HG03432 (cell line): ENCODE measurements at regions not wholly inside any gene's neighbourhood (a gene's known extent, or its start where the extent isn't known, plus 50 kb on each side); places are given as distances from the start of the nearest gene placed in this dataset.
"Not testable (repeated sequence)": the region's sequence is repeated elsewhere in the genome, so short reads cannot be mapped to it uniquely, and the experiment has no call there.

Experiments used
- ATAC-seq: cut with Tn5 transposase; IDR thresholded peaks from one replicate; pipeline ENCODE4 v1.9.1; 2021; ENCODE audit warnings: mild to moderate bottlenecking, moderate library complexity; ENCODE audit not compliant: unreplicated experiment

DNA sequence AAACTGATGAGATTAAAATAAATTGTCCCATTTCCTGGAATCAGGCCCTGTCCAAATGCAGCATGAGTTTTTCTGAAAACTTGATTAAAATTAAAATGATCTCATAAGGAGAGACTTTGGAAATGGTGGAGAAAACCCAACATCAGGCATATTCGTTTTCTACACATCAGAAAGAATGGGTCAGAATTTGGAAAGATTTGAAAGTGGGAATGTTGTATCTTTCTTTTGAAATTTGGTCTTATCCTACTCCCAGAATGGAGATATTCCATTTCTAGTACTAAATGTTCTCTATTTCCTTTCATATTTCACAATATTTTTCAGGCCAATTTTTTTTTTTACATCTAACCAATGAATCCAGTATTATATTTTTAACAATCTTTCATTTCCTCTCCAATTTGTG, 223.9 kb upstream of the RXFP2 start:
- no peak for ATAC-seq

DNA sequence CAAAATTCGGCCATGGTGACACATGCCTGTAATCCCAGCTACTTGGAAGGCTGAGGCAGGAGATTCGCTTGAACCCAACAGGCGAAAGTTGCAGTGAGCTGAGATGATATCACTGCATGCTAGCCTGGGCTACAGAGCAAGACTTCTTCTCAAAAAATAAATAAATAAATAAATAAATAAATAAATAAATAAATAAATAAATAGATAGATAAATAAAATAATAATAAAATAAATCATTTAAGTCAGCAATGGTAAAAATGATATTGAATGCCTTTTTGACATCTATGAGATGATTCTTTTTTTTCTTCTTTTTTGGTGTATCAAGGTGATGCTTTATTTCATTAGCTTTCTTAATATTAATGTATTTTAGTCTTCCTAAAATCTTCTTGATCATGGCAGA, 221.7 kb upstream of the RXFP2 start:
- no peak for ATAC-seq

DNA sequence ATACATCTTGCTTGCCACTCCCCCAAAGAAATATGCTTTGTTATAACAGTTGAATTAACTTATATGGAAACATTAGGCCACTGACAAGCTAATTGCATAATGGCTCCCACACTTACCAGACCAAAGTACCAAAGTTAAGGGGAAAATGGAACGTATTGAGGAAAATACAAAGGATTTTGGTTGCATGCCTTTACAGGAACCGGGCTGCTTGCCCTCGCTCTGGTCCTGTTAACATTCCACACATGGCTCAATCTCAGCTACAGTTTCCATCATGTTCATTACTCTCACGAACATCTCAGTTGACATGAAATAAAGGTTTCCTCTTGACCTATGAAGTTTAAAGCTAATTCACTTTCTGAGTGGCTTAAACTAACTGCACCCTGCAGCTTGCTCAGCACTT, 220.7 kb upstream of the RXFP2 start:
- no peak for ATAC-seq

DNA sequence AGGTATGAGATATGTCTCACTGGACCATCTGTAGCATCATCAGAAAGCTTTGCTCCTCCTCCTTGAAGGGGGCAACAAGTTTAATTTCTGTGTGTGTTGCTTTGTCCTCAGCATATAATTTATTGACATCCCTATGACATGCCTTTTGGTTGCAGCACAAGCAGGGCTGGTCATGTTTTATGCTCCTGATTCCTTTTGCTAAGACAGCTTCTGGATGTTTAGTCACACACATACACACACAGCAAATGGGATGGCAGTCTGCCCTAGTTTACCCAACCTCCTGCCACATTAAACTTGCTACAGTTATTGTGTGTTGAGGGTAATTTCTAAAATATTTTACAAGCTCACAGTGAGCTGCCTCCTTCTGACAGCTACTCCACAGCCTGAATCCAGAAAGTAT, 217.9 kb upstream of the RXFP2 start:
- ATAC-seq: no peak

DNA sequence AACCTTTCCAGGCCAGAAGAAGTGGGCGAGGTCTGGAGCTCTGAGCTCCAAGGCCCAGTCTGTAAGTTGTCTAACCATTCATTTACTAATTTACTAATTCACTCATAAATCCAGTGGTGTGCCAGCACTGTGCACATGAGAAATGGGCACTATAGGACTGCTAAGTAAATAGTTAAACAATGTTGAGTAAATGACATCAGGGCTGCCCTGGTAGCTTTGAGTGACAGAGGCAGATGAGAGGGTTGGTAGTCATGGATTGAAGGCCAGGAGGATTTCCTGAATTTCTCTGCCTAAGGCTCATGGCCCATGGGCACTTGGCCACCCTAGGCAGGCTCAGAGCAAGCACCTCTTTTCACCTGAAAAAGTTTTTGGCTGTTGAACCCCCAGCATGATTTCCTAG, 216.9 kb upstream of the RXFP2 start:
- ATAC-seq: no peak

DNA sequence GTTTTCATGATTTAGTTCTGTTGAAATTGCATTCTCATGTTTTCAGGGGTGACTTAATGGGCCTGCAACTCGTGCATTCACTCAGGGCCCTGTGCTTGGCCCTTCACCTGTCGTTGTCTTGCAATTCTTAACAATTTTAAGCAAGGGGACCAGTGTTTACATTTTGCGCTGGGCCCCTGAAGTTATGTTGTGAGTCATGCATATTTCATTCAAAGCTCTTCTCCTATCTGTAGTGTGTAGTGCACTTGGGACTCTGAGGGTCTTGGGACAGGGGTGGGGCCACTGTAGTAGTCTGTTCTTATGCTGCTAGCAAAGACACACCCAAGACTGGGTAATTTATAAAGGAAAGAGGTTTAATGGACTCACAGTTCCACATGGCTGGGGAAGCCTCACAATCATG, 211.2 kb upstream of the RXFP2 start:
- no peak for ATAC-seq

DNA sequence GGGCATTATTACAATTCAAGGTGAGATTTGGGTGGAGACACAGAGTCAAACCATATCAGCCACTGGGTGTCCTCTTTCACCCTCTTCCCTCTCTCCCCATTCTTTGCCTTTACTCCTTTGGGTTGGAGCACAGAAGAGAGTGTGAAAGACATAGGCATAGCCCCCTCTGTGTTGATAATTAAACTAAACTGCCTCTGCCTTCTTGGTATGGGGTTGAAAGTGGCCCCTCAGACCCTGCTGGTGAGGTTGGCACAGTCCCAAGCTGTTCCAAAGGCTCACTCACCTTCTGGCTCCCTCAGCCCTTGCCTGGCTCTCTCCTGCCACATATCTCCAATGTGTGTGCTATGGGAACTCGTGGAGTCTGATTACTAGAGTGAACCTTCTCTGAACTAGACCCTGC, 210.6 kb upstream of the RXFP2 start:
- no peak for ATAC-seq

DNA sequence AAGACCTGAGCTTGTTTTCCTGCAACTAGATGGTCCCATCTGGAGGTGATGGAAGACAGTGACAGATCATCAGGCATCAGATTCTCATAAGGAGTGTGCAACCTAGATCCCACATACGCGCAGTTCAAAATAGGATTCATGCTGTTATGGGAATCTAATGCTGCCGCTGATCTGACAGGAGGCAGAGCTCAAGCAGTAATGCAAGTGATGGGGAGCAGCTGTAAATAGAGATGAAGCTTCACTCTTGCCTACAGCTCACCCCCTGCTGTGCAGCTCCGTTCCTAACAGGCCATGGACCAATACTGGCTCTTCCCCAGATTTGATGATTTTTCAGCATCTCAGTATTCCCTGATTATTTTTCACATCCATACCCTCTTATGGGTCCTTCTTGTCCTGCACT, 208.4 kb upstream of the RXFP2 start:
- ATAC-seq: no peak

DNA sequence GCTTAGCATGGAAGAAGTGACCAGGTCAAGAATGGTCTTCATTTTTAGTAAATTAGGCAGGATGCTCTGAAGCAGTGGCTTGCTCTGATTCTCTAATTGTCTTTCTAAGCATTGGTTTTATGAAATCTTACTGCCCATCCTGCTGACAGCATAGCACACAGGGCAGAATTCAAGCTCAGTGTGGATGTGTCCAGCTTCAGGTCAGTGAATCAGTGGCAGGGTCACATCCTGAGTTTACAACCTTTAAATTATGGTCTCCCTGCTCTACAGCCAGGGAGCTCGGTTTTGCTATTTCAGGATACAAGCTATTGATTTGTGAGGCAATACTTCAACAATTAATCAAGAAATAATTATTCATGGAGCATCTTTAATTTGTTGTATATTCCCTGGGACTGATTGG, 202.3 kb upstream of the RXFP2 start:
- ATAC-seq: no peak

DNA sequence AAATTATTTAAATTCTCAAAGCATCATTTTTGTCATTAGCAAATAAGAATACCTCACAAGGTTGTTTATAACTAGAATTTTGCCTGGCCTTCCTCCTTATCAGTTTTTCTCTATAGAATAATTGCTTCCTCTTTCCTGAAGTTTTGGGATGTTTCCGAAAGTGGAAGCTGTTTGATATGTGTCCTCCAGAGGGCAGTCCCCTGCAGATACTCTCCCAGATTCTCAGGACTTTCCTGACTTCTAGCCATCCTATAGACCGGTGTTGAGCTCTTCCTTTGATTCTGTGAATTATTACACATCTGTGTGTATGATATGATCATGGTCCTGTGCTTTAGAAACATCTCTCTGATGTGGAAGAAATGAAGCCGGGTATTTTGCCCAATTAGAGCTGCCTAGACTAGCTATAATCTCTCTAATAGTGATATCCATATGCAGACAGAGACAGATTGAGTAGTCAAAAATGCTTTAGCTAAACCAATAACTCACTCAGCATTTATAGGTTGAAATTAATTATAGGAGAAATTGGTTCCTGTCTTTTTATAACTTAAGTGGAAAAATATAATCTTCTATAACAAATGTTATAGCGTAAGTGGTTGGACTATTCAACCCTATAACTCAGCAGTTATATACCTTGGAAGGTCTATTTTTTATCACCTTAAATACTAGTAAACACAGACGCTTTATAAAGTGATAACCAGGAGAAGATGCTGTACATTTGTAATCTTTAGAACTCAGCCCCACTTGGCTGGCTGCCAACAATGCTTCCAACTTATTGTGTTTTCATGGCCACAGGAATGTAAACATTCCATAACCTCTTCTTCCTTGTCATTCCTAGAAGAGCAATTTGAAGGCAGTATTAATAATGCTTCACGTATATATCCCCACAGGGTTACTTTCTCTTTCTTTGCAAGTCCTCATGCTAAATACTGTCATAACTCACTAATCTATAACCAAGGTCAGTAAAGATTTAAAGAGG, 201.0 kb upstream of the RXFP2 start:
- ATAC-seq: no peak

DNA sequence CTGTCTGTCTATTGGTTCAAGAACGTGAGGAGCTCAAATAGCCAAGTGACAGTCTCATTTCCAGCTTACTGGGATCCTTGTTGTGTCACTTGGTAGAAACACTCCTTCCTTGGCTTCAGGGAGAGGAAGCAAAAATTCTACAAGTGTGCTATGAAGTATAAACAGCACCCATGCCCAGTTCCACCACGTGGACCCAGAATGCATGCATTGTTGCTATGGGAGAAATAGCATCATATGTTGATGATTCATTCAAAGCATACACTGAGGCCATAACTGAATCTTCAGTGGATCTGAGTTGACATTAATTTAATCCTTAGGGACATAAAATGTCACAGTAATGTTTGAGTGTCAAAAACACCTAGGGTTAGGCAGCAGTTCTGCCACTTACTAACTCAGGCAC, 199.0 kb upstream of the RXFP2 start:
- ATAC-seq: no peak

DNA sequence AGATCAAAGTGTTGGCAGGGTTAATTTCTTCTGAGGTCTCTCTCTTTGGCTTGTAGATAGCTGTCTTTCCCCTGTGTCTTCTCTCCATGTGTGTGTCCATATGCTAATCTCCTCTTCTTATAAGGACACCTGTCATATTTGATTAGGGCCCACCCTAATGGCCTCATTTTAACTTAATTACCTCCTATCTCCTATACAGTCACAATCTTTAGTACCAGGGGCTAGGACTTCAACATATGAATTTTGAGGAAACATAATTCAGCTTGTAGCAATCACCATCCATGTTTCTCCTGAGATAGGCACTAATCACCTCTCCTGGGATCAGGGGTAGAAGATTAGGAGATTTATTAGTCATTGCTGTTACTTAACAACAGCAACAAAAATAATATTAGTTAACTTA, 196.1 kb upstream of the RXFP2 start:
- no peak for ATAC-seq

DNA sequence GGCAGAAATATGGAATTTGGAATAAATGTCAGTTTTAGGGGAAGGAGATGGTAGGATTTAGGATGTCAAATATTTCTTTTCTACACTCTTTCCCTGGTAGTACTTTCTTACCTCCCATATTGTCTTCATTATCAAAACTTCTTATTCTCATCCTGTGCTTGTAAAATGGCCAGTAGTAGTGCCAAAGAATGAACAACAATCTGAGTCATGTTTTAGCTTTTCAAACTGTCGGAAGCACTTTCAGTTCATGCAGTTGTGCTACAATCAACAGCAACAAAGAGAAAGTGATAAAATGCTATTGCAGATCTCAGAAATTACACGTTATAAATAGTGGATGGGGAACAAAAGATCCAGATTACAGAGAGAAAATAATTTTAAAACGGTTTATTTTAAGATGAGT, 193.7 kb upstream of the RXFP2 start:
- ATAC-seq: no peak

DNA sequence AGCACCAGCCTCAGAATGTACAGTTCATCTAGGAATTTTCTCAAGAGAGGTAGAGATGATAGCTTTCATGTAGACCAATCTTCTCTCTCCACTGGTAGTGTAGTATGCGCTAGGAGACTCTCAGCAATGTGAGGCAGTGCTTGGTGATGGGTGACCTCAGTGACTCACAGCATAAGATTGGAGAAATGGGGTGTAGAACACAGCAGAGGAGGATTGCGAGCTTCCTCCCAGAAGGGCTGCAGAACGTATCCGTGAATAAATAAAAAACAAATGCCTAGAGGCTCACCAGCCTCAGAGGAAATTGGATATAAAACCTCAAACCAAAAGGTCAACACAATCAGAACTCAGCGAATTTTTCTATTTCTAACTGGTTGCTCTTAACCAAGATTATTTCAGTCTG, 182.9 kb upstream of the RXFP2 start:
- no peak for ATAC-seq

DNA sequence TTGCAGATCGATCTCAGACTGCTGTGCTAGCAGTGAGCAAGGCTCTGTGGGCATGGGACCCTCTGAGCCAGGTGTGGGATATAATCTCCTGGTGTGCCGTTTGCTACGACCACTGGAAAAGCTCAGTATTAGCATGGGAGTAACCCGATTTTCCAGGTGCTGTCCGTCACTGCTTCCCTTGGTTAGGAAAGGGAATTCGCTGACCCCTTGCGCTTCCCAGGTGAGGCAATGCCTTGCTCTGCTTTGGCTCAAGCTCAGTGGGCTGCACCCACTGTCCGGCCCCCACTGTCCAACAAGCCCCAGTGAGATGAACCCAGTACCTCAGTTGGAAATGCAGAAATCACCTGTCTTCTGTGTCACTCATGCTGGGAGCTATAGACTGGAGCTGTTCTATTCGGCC, 155.1 kb upstream of the RXFP2 start:
- ATAC-seq: not testable (repeated sequence)

DNA sequence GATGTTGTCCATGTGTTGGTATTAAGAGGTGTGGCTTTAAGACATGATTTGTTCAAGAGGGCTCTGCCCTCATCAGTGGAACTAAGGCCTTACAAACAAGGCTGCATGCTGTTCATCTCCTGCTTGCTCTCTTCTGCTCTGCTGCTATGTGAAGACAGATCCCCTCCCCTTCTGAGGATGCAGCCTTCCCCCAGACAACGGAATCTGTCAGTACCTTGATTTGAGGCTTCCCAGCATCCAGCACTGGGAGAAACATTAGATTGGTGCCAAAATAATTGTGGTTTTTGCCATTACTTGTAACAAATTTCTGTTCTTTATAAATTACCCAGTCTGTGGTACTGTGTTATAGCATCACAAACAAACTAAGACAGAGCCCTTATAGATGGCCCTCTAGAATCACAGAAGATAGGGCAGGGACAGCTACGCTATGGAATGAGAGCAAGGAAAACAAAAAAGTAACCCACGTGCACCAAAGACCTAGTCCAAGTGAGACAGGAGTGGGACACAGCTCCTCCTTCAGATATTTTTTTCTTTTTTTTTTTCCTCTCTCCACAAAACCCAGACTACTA, 151.5 kb upstream of the RXFP2 start:
- no peak for ATAC-seq

DNA sequence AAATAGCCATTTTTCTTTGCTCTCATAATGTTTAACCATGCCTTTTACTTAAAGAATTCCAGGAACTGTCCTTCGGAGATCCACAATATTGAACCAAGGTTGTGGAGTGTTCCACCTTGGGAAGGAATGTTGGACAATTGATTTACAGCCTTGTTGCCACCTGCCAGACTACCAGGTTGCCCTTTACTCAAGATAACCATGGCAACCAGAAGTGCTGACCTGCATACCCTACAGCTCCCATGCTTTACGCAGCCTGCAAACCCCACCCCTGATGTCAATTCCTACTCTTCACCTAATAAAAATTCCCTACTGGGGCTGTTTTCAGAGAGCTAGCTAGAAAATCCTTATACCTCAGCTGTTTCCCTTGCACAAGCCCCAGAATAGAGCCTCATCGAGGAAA, 151.0 kb upstream of the RXFP2 start:
- ATAC-seq: no peak

DNA sequence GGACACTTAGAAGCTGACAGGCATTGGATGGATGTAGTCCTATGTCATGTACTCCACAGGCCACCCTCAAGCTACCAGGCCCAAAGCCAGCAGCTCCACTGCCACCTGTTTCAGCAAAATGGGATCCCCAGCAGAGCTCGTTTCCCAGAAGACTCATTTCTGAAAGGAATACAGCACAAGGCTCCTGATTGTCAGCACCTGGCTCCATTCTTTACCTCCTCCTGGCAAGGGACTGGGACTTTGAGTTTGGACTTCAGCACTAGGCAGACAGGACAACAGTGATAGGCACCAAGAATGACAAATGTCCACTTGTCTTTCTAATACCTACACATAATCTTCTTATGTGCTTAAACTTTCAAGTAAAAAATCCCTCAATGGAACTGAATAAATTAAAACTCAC, 150.4 kb upstream of the RXFP2 start:
- no peak for ATAC-seq

DNA sequence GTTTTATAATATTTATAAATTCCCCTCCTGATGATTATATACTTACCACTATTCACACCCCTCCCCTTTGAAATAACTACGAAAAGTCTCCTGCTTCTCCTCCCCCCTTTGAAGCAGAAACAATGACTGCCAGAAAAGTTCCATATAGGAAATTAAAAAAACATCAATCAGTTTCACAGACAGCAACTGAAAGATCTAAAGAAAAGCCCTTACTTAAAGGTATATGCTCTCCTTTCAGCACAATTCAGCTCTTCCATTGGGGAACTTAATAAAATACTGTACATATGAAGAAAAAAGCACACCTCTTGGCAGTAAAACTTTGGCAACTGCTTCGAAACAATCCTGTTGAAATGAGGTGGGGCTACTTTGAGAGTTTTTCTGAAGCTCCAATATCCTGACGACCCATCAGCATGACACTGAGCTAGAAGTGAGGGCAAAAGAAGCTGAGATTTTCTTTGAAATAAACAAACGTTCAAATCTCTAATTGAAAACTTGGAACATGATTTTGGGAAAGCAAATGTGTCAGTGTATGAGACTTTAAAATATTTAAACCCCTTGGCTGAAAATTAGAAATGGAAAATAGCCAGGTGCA, 147.6 kb upstream of the RXFP2 start:
- no peak for ATAC-seq

DNA sequence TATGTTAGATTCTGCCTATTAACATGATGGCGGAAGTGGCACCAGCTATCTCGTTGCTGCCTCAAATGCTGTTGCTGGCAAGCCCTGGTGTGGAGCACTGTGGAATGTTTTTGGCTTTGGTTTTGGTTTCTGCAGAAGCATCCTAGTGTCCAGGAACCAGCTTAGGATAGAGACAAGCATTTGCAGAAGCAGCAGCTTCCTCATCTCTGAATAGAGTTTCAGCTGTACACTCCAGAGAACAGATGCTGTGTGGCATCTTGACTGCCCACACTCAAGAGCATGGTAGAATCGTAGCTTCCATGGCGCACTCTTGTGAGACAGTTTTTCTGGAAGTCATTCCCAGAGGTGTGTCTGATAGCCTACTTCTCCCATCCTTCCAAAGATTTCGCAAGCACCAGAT, 145.3 kb upstream of the RXFP2 start:
- no peak for ATAC-seq

DNA sequence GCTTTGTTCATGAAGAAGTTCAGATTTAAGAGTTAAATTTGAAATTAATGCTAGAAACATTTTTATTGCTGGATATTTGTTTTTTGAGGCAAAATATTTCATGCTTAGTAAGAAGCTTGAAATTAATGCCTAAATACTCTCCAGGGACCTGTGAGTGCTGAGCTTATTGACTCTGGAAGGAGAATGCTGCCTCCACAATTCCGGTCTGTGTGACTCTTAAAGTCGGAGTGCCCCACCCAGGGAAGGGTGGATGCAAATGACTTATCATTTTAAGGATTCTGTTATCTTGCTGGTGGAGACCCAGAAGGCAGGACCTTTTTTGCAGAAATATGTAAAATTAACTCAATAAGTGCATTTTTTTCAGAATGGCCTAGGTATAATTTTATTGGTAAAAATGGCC, 143.8 kb upstream of the RXFP2 start:
- ATAC-seq: no peak

DNA sequence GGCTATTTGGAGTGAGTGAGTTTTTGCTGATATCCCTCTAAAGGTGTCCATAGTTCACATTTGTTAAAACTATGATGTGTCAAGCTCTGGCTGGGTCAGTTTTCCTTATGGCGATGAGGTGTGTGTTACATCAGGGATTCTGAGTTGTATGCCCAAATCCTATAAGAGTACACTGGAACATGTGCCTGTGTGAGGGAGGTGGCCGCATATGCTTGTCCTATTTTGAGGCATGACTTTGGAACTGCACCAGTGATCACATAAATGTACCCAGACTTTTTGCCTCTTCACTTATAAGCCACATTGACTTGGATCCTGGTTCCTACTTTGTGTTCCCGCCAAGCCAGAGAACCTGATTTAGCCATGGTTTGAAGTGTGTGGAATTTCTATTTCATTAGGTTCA, 140.3 kb upstream of the RXFP2 start:
- no peak for ATAC-seq
